GM19467 (cell line): ENCODE measurements at regions not wholly inside any gene's neighbourhood (a gene's known extent, or its start where the extent isn't known, plus 50 kb on each side); places are given as distances from the start of the nearest gene placed in this dataset.
"Not testable (repeated sequence)": the region's sequence is repeated elsewhere in the genome, so short reads cannot be mapped to it uniquely, and the experiment has no call there.

Experiments used
- ATAC-seq: cut with Tn5 transposase; IDR thresholded peaks from one replicate; pipeline ENCODE4 v1.9.1; 2021; ENCODE audit warnings: mild to moderate bottlenecking, moderate library complexity; ENCODE audit not compliant: unreplicated experiment

DNA sequence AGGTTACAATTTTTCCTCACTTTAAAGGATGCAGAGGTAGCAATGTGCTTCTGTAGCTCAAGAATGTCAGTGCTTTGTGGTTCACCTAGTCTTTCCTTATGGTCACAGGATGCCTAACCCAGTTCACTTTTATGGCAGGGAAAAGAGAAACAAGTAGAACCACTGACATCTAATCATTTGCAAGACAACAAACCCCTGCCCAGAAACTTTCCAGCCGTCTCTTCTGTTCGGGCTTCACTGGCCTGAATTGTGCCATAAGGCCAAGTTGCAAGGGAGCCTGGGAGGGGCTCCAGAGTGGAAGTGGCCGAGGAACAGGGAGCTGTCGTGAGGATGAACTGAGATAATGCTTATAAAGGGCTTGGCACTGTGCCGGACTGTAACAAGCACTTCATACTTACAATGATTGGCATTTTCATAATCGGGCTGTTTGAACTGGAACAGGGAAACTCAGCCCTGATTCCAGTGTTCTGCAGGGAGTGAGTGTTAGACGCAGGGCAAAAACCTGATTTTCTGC, 212.6 kb downstream of the BCAS1 start:
- no peak for ATAC-seq

DNA sequence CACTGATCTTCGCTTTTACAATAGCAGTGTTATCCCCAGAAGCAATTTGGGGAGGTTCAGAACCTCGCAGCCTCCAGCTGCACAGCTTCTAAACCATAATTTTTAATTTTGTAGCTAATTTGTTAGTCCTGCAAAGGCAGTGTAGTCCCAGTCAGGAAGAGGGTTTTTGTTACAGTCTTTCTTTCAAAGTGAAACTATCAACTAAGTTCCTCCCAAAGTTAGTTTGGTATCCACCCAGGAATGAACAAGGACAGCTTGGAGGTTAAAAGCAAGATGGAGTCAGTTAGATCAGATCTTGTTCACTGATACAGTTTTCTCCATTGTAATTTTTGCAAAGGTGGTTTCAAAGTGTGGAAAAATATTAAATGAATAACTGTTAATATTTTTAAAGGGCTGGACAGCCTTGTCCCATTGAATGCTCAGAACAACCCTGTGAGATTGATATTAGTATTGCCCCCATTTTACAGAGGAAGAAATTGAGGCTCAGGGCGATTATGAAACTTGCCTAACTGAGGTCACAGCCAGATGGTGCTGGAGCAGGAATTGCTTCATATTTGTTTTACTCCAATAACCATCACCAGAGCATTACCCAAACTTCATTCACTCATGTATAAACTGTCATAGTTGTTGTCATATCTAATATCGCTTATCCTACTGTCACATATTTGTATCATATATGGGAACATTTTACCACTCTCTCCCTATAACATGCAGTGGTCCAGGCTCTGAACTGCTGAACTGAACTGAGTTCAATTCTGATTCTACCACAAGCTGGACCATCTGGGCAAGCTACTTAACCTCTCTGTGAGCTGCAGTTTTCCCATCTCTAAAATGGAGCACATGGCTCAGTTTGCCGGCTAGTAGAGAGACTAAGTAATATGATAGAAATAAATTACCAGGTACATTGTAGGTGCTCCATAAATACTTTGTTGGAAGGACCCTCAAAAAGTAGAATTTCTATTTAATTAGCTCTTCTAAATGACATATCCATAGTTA, 213.8 kb downstream of the BCAS1 start:
- no peak for ATAC-seq

DNA sequence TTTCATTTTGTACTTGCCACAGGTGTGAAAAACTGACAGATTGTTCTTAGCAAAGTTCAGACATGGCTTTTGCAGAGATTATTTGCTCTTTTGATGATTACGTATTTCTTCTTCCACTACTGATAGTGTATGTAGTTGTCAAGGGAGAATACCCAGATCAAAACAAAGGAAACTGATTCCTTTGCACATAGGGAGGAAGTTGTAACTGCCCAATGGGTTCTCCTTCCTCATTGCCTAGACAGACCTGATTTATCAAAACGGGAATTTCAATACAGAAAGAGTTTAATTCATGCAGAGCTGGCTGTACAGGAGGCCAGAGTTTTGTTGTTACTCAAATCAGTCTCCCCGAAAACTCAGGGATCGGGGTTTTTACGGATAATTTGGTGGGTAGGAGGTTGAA, 214.7 kb downstream of the BCAS1 start:
- no peak for ATAC-seq

DNA sequence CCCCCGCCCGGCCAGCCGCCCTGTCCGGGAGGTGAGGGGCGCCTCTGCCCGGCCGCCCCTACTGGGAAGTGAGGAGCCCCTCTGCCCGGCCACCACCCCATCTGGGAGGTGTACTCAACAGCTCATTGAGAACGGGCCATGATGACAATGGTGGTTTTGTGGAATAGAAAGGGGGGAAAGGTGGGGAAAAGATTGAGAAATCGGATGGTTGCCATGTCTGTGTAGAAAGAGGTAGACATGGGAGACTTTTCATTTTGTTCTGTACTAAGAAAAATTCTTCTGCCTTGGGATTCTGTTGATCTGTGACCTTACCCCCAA, 215.8 kb downstream of the BCAS1 start:
- ATAC-seq: not testable (repeated sequence)

DNA sequence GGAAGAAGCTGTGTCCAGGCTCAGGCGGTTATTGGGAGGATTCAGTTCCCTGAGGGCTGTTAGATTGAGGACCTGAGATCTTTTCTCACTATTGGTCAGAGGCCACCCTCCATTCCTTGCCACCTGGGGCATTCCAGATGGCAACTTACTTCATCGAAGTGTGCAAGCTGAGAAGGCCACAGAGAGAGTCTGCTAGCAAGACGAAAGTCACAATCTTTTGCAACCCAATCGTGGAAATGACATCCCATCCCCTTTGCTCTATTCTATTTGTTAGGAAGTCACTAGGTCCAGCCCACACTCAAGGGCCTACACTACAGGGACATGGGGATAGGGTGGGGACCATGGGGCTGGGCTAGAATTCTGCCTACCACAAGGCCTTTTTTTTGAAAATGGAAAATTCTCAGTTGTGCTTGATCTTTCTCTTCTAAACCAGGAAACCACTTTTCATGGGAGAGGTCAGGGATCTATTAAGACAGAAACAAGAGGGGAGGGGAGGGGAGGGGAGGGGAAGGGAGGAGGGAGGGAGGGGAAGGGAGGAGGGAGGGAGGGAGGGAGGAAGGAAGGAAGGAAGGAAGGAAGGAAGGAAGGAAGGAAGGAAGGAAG, 217.2 kb downstream of the BCAS1 start:
- no peak for ATAC-seq

DNA sequence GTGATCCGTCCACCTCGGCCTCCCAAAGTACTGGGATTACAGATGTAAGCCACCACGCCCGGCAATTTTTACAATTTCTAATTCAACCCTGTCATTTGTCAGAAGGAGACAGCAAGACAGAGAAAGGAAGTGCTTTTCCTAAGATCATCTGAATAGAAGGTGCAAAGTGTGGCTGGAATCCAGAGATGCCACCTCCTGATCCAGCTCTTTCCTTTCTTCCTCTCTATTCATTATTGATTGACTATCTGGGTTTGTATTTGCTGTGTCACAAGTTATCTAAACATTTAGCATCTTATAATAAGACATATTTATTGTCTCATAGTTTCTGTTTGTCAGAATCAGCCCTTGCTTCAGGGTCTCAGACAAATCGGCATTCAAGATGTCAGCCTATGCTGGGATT, 217.7 kb downstream of the BCAS1 start:
- no peak for ATAC-seq

DNA sequence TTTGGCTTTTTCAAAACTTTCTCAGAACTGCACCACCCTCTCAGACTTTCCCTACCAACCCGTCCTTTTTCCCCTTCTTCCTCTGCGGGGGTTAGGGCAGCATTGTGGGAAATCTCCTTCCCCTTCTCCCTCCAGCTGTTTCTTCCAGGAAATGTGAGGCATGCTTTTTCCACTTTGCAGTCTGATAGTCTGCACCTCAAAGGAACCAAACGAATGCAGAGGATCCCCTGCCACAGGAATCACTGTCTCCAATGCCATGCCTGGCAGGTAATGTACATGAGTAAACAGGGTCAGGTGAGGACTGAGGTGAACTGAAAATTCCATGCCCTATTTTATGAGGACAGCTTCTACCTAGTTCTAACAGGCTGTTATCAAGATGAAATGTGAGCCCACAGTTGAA, 218.4 kb downstream of the BCAS1 start:
- no peak for ATAC-seq

DNA sequence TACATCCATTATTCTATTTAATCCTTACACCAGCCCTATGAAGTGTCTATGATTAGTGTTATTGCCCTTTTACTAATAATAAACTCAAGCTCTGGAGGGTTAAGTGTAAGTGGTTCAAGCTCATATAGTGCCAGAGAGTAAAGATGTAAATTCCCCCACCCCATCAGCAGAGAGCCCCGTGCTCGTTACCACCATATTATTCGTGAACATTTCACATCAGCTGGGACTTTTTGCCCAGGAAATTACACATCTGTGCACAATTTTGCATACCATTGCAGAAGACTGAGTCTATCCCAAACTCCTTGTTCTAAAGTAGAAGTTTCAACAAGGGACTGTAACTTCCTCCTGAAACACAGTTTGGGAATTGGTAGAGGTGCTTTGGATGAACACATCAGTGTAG, 220.1 kb downstream of the BCAS1 start:
- no peak for ATAC-seq

DNA sequence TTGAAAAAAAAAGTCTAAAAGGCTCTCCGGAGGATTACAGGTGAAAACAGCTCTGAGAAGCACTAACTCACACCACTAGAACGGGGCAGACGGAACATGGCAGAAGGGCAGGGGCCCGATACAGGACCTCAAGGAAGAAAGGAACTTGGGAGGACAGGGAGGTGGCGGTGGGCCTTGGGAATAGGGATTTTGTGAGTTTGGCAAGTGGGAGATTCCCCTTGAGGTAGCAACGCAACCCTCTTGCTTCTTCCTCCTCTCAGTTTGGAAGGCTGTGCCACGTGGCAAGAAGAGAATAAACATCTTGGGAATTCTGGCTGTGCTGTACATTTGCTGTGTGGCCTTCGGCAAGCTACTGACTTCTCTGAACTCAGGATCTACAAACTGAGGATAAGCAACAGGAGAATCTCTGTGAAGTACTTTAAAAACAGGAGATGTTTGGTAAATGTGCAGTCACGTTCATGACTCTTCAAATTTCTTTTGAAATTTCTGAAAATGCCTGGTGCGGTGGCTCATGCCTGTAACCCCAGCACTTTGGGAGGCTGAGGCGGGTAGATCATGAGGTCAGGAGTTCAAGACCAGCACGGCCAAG, 220.8 kb downstream of the BCAS1 start:
- no peak for ATAC-seq

DNA sequence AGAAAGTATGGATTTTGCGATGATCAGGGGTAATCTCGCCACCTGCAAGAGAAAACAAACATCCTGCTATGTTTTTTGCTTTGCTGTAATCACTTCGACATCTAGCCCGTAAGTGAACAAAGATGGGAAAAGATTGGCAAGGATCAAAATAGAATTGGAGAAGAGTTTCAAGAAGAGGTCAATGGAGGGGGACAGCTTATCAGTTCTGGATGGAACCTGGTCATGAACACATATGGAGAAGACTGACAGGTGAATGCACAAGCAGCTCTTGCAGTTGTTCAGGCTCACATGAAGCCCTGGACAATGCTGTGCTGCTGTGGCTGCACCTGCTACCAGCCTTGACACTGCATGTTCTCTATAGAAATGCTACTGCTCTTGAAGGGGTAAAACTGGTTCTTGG, 222.1 kb downstream of the BCAS1 start:
- no peak for ATAC-seq

DNA sequence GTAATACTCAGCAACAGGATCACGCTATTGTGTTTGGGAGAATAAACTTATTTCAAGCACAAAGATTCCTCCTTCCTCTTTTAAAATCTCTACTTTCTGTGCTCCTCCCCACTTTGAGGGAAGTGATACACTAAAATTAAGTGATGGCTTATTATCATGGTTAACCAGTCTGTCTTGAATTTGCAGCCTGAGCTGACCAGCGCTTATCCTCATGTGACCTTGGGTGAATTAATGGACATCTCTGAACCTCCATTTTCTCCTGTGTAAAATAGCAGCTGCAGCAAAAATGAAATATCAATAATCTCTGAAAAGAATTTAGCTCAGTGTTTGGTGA, 222.6 kb downstream of the BCAS1 start:
- ATAC-seq: no peak

DNA sequence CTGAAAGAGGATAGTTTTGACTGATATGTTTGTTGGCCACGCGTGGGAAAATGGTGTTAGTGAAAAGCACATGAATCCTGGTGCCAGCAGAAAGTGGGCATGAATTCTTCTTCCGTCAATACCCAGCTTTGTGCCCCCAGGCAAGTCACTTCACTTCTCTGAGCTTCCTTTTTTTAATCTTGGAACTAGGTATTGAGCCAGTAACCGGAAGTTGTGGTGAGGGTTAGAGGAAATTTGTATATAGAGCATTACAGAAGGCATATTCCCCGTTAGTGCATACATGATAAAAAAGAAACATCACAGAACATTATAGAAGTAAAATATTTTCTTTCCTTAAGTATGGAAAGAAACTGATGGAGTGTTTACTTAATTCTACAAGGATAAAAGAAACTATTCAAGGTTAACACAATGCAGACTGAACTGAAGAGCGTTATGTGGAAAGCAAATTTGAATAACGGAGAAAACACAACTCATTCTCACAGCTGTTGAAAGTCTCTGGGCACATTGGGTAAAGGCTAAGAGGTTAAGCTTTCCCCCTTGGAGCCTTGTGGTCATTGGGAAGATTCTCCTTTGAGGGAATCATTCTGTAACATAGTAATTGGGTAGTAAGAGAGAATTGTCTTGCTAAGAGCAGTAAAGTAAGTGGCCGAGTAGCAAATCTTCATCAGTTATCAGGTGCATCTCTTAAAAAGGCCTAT, 223.1 kb downstream of the BCAS1 start:
- no peak for ATAC-seq

DNA sequence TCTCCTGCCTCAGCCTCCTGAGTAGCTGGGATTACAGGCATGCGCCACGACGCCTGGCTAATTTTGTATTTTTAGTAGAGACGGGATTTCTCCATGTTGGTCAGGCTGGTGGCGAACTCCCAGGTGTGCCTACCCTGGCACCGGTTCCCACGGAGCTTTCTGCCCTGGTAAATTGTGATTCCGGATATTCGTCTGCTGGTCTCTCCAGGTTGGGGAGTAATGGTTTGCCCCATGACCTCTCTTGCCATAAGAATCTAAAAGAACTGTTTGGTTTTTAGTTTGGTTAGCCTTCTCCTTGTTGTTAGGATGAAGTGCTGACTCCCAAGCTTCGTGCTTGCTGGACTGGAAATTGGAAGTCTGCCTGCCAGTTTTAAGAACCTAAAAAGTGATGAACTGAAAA, 223.8 kb downstream of the BCAS1 start:
- ATAC-seq: no peak

DNA sequence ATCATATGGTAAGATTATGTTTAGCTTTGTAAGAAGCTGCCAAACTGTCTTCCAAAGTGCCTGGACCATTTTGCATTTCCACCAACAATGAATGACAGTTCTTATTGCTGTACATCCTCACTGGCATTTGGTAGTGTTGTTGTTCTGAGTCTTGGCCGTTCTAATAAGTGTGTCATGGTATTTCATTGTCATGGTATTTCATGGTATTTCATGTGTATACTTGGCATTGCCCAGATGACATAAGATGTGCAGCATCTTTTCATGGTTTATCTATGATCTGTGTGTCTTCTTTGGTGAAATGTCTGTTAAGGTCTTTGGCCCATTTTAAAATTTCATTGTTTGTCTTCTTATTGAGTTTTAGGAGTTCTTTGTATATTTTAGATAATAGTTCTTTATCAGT, 224.4 kb downstream of the BCAS1 start:
- ATAC-seq: no peak

DNA sequence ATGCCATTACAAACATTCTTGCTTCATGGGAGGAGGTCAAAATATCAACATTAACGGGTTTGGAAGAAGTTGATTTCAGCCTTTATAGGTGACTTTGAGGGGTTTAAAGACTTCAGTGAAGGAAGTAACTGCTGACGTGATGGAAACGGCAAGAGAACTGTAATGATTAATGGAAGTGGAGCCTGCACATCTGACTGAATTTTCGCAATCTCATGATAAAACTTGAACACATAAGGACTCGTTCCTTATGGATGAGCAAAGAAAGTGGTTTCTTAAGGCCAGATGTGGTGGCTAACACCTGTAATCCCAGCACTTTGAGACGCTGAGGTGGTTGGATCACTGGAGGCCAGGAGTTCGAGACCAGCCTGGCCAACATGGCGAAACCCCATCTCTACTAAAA, 226.1 kb downstream of the BCAS1 start:
- no peak for ATAC-seq

DNA sequence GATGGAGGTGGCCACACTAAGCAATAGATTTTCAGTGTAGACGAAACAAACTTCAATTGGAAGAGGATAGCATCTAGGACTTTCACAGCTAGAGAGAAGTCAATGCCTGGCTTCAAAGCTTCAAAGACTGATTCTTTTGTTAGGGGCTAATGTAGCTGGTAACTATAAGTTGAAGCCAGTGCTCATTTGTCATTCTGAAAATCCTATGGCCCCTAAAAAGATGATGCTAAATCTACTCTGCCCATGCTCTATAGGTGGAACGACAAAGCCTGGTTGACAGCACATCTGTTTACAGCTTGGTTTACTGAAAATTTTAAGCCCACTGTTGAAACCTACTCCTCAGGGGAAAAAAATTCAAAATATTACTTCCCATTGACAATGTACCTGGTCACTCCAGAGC, 226.7 kb downstream of the BCAS1 start:
- no peak for ATAC-seq

DNA sequence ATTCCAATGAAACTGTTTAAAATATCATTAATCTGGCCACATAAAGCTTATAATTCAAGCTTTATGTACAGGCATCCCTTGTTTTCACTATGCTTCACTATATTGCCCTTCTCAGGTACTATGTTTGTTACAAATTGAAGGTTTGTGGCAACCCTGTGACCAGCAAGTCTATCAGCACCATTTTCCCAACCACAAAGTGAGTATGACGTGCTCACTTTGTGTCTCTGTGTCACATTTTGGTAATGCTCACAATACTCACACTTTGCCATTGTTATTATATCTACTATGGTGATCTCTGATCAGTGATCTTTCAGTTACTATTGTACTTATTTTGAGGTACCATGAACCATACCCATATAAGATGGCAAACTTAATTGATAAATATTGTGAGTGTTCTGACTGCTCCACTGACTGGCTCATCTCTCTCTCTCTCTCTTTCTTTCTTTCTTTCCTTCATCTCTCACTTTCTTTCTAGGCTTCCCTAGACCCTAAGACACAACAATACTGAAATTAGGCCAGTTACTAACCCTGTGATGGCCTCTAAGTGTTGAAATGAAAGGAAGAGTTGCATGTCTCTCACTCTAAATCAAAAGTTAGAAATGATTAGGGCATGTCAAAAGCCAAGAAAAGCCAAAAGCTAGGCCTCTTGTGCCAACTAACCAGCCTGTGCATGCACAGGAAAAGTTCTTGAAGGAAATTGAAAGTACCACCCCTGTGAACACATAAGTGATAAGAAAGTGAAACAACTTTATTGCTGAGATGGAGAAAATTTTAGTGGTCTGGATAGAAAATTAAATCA, 227.9 kb downstream of the BCAS1 start:
- no peak for ATAC-seq

DNA sequence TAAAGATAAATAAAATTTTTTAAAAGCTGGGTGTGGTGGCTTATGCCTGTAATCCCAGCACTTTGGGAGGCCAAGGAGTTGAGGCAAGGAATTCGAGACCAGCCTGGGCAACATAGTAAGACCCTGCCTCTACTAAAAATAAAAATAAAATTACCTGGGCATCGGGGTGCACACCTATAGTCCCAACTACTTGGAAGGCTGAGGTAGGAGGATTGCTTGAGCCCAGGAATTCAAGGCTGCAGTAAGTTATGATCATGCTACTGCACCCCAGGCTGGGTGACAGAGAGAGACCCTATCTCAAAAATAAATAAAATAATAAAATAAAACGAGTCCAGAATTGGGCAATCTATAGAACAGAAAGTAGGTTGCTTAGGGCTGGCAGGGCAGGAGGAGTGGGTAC, 228.7 kb downstream of the BCAS1 start:
- ATAC-seq: no peak

DNA sequence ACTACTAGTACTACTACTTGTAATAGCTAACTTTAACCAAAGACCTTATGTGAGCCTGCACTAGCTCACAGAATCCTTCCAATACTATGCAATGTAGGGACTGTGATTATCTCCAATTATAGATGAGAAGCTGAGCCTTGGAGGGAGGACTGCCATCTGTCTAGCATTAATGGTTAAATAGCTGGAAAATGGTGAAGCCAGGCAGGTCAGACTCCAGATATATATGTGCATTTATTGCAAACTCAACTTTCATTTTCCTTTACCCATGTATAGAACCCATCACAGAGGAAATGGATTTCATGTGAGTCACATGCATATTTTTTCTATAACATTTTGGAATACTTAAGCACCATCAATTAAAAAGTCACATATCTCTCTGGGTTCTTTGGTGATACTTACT, 229.9 kb downstream of the BCAS1 start:
- ATAC-seq: no peak

DNA sequence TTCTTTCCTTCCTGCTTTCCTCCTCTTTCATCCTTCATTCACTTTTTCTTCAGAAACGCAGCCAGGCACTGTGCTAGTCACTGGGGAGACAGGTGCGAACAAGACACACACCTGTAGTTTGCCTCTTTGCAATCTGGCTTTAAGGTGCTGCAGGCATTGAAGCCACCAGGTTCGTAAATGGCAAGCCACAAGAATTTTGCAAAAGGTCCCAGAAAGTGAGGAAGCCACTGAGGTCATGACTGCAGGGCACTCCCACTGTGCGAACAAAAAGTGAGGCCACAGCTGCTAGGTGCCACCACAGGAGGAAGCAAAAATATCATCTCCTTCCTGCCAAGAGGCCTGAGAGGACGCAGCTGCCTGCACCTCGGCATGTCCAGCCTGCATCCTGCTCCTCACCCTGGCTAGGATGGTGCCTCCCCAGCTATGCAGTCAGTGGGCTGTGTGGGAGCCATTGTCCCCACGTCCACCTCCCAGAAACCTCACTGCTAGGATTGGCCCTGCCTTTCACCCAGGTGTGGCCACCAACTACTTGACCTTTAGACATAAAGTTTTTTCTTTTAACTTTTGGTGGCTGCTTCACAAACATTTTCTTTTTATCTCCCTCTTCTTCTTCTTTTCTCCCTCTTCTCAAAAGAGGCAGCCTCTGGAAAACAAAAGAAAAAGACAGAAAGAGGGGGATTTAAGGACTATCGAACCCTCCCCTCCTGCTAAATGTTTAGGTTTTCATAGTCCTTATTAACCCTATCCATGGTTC, 230.8 kb downstream of the BCAS1 start:
- ATAC-seq: peak; percentile 60
